ENCODE measurements at regions not wholly inside any gene's neighbourhood (a gene's known extent, or its start where the extent isn't known, plus 50 kb on each side); places are given as distances from the start of the nearest gene placed in this dataset.

DNA sequence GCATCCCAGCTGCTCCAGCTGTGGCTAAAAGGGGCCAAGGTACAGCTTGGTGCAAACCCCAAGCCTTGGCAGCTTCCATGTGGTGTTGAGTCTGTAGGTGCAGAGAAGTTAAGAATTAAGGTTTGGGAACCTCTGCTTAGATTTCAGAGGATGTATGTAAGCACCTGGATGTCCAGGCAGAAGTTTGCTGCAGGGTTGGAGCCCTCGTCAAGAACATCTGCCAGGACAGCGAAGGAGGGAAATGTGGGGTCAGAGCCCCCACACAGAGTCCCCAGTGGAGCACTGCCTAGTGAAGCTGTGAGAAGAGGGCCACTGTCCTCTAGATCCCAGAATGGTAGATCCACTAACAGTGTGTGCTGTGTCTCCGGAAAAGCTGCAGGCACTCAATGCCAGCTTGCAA, 236.2 kb upstream of the ADRA1B start:
- TF ChIP-seq, protein P1, sequence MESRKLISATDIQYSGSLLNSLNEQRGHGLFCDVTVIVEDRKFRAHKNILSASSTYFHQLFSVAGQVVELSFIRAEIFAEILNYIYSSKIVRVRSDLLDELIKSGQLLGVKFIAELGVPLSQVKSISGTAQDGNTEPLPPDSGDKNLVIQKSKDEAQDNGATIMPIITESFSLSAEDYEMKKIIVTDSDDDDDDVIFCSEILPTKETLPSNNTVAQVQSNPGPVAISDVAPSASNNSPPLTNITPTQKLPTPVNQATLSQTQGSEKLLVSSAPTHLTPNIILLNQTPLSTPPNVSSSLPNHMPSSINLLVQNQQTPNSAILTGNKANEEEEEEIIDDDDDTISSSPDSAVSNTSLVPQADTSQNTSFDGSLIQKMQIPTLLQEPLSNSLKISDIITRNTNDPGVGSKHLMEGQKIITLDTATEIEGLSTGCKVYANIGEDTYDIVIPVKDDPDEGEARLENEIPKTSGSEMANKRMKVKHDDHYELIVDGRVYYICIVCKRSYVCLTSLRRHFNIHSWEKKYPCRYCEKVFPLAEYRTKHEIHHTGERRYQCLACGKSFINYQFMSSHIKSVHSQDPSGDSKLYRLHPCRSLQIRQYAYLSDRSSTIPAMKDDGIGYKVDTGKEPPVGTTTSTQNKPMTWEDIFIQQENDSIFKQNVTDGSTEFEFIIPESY (IDR thresholded peaks at IDR 0.05), result no peak
- no peak for TF ChIP-seq CHD2 (IDR thresholded peaks at IDR 0.05; ENCODE audit: borderline replicate concordance, low read depth, low read length)

All from GM12878 (cell line).